ENCODE measurements at regions not wholly inside any gene's neighbourhood (a gene's known extent, or its start where the extent isn't known, plus 50 kb on each side); places are given as distances from the start of the nearest gene placed in this dataset.

DNA sequence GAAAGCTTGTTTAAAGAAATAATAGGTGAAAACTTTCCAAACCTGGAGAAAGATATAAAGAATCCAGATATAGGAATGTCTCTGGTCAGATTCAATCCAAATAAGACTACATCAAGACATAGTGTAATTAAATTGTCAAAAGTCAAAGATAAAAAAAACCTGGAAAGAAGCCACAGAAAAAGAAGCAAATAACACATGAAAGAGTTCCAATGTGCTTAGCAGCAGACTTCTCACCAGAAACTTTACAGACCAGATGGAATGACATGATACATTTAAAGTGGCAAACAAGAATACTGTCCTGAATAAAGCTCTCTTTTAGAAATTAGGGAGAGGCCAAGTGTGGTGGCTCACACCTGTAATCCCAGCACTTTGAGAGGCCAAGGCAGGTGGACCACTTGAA, 1039.9 kb downstream of the KCNT2 start:
- in situ Hi-C loops (cut with MboI; ENCODE audit: low sequenced_read_pairs), result no loop called here
- H3K27me3 ChIP-seq (ENCODE audit: low read depth), result no peaks in the 10 kb centered on the region
- H3K4me3 ChIP-seq, result no peak overlapping the region
- H3K36me3 ChIP-seq (replicated peaks), result no peaks in the 10 kb centered on the region
- no peaks in the 10 kb centered on the region for H3K4me1 ChIP-seq
- DNase-seq (ENCODE audit: low spot score in 2 of 2), result no peak
- H3K9me3 ChIP-seq, result no peaks in the 10 kb centered on the region

- in situ Hi-C loops (cut with MboI; ENCODE audit: low sequenced_read_pairs), result no loop called here
- no peaks in the 10 kb centered on the region for H3K4me1 ChIP-seq
- no peaks in the 10 kb centered on the region for H3K9me3 ChIP-seq
- no peak for DNase-seq (ENCODE audit: low spot score in 2 of 2)
- H3K4me3 ChIP-seq, result no peak overlapping the region
- H3K36me3 ChIP-seq (replicated peaks), result no peaks in the 10 kb centered on the region
- no peaks in the 10 kb centered on the region for H3K27me3 ChIP-seq (ENCODE audit: low read depth)
These were observed 1046.2 kb downstream of the KCNT2 start for GRCh38 chr1:195562074-195562473.

DNA sequence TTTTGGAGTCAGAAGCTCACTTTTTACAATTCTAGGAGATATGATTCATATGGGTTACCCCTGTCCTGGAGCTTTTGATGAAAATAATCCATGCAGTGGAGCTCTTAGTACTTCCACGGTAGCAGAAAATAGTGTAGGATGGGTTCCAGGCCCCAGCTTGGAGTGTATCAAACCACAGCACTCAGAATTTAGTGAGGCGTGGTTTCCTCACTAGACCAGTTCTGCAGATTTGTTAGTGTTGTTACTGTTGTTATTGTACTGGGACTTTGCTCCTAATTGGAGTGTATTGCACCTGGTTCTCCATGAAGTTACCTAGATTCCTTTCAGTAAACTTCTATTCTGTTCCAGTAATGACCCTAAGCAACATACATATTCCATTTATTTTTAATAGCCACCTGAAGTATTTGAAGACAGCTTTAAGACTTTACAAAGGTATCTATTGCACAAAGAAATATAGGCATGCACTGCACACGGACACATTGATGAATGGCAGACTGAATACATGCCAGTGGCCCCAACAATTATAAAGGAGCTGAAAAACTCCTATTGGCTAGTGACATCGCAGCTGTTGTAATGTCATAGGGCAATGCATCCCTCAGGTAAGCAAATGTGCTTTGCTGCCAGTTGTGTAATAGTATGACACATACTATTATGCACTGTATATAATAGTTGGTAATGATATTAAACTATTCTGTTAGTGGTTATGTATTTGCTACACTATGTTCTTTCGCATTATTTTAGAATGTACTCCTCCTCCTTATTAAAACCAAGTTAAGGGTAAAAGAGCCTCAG, 1058.0 kb downstream of the KCNT2 start:
- H3K9me3 ChIP-seq, result no peaks in the 10 kb centered on the region
- H3K36me3 ChIP-seq (replicated peaks), result no peaks in the 10 kb centered on the region
- no peak for DNase-seq (ENCODE audit: low spot score in 2 of 2)

GRCh38 chr1:195530961-195531360, 1077.3 kb downstream of the KCNT2 start:
- DNase-seq (ENCODE audit: low spot score in 2 of 2), result no peak
- Histone ChIP-seq H3K27me3 (ENCODE audit: low read depth) (no peaks in the 10 kb centered on the region), H3K36me3 (replicated peaks) (no peaks in the 10 kb centered on the region), H3K4me1 (no peaks in the 10 kb centered on the region), H3K4me3 (no peak overlapping the region), H3K9me3 (no peaks in the 10 kb centered on the region)
- in situ Hi-C loops (cut with MboI; ENCODE audit: low sequenced_read_pairs), result no loop called here

More for the DNA sequence above, 1058.0 kb downstream of the KCNT2 start:
- H3K4me1 ChIP-seq, result no peaks in the 10 kb centered on the region
- no peak overlapping the region for H3K4me3 ChIP-seq
- in situ Hi-C loops (cut with MboI; ENCODE audit: low sequenced_read_pairs), result no loop called here
- no peaks in the 10 kb centered on the region for H3K27me3 ChIP-seq (ENCODE audit: low read depth)

DNA sequence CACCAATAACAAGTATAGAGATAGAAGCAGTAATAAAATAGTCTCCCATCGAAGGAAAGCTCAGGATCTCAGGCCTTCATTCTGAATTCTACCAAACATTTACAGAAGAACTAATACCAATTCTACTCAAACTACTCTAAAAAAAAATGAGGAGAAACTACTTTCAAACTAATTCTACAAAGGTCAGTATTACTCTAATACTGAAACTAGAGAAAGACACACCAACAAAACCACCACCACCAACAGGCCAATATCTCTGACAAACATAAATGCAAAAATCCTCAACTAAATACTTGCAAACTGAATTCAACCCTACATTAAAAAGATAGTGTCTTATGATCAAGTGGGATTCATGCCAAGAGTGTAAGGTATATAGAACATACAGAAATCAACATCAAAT, 1078.4 kb downstream of the KCNT2 start:
- no peaks in the 10 kb centered on the region for H3K4me1 ChIP-seq
- in situ Hi-C loops (cut with MboI; ENCODE audit: low sequenced_read_pairs), result no loop called here
- no peak overlapping the region for H3K4me3 ChIP-seq
- no peaks in the 10 kb centered on the region for H3K36me3 ChIP-seq (replicated peaks)
- no peaks in the 10 kb centered on the region for H3K27me3 ChIP-seq (ENCODE audit: low read depth)
- DNase-seq (ENCODE audit: low spot score in 2 of 2), result no peak
- H3K9me3 ChIP-seq, result no peaks in the 10 kb centered on the region

GRCh38 chr1:195520757-195521156, 1087.5 kb downstream of the KCNT2 start:
- no peak overlapping the region for H3K4me3 ChIP-seq
- H3K27me3 ChIP-seq (ENCODE audit: low read depth), result no peaks in the 10 kb centered on the region
- in situ Hi-C loops (cut with MboI; ENCODE audit: low sequenced_read_pairs), result no loop called here
- no peaks in the 10 kb centered on the region for H3K9me3 ChIP-seq
- H3K4me1 ChIP-seq, result no peaks in the 10 kb centered on the region
- no peaks in the 10 kb centered on the region for H3K36me3 ChIP-seq (replicated peaks)
- no peak for DNase-seq (ENCODE audit: low spot score in 2 of 2)

GRCh38 chr1:195516036-195516435, 1092.2 kb downstream of the KCNT2 start:
- in situ Hi-C loops (cut with MboI; ENCODE audit: low sequenced_read_pairs), result no loop called here
- Histone ChIP-seq H3K27me3 (ENCODE audit: low read depth) (no peaks in the 10 kb centered on the region), H3K4me3 (no peak overlapping the region), H3K4me1 (no peaks in the 10 kb centered on the region), H3K36me3 (replicated peaks) (no peaks in the 10 kb centered on the region), H3K9me3 (no peaks in the 10 kb centered on the region)
- no peak for DNase-seq (ENCODE audit: low spot score in 2 of 2)

- H3K4me3 ChIP-seq, result no peak overlapping the region
- H3K27me3 ChIP-seq (ENCODE audit: low read depth), result no peaks in the 10 kb centered on the region
- in situ Hi-C loops (cut with MboI; ENCODE audit: low sequenced_read_pairs), result no loop called here
- no peaks in the 10 kb centered on the region for H3K9me3 ChIP-seq
- H3K36me3 ChIP-seq (replicated peaks), result no peaks in the 10 kb centered on the region
- H3K4me1 ChIP-seq, result no peaks in the 10 kb centered on the region
- DNase-seq (ENCODE audit: low spot score in 2 of 2), result no peak
These were observed 1096.7 kb downstream of the KCNT2 start for GRCh38 chr1:195511501-195511900.

DNA sequence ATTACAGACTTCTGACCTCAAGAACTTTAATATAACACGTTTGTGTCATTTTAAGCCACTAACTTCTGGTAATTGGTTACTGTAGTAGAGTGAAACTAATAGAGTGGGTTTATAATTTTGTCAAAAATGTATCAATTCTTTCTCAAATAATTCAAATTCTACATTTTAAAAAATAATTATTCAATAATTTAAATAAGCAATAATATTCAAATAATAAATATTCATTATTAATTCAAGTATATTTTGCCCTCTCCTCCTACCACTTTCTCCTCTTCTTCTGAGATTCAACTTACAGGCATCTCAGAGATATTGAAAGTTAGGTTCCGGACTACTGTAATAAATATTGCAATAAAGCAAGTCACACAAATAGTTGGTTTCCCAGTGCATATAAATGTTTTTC, 1107.1 kb downstream of the KCNT2 start:
- H3K9me3 ChIP-seq, result no peaks in the 10 kb centered on the region
- no peaks in the 10 kb centered on the region for H3K4me1 ChIP-seq
- in situ Hi-C loops (cut with MboI; ENCODE audit: low sequenced_read_pairs), result no loop called here
- no peak for DNase-seq (ENCODE audit: low spot score in 2 of 2)
- H3K27me3 ChIP-seq (ENCODE audit: low read depth), result no peaks in the 10 kb centered on the region
- no peaks in the 10 kb centered on the region for H3K36me3 ChIP-seq (replicated peaks)
- H3K4me3 ChIP-seq, result no peak overlapping the region

DNA sequence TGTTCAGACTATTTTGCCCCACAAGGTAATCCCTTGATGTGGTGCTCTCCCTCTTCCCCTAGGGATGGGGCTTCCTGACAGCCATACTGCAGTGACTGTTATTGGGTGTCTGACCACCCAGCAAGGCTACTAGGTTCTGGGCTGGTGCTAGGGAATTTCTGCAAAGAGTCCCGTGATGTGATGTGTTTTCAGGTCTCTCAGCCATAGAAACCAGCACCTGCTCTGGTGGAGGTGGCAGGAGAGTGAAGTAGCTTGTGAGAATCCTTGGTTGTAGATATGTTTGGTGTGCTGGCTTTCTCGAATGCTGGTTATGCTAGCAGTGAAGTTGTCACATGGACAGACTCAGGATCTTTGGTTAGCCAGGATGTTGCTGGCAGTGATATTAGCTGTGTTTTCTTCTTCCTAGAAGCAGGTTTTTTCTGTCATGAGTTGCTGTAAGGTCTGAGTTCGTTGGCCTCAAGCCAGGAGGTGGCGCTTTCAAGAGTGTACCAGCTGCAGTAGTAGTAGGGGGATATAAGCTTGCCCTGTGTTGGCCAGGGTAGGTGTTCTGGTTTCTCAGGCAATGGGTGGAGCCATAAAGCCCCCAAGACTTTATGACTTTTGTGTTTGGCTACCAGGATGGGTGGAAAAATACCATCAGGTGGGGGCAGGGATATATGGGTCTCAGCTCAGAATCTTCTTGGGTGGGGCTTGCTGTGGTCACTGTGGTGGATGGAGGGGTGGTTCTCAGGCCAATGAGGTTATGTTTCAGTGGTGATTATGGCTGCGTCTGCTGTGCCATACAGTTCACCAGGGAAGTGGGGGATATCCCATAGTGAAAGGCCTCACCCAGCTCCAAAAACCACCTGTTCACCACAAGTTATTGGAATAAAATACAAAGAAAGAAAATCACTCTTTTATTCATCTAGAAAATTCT, 1112.3 kb downstream of the KCNT2 start:
- in situ Hi-C loops (cut with MboI; ENCODE audit: low sequenced_read_pairs), result no loop called here
- DNase-seq (ENCODE audit: low spot score in 2 of 2), result no peak
- H3K27me3 ChIP-seq (ENCODE audit: low read depth), result no peaks in the 10 kb centered on the region
- H3K36me3 ChIP-seq (replicated peaks), result no peaks in the 10 kb centered on the region
- H3K9me3 ChIP-seq, result no peaks in the 10 kb centered on the region
- H3K4me3 ChIP-seq, result no peak overlapping the region
- no peaks in the 10 kb centered on the region for H3K4me1 ChIP-seq

DNA sequence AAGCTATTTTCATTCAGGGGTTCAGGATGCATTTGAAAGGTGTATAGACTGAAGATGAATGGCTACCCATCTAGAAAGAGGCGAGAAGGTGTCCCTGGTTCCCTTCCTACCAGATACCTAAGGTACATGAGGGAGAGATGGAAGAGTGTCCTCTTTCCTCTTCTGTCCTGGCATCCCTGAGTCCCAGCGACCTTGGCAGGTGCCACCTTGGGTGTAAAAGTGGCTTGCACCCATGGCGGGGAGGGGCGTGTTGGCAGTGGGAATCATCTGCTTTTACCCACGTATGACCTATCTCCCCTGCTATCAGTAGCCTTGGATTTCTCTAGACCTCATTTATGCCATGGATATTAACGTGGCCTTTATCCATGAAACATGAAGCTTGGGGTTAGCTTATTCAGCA, 1126.1 kb downstream of the KCNT2 start:
- Histone ChIP-seq H3K4me1 (peaks cover 2% of the 10 kb centered on the region), H3K4me3 (no peak overlapping the region), H3K9me3 (no peaks in the 10 kb centered on the region), H3K36me3 (replicated peaks) (no peaks in the 10 kb centered on the region), H3K27me3 (ENCODE audit: low read depth) (no peaks in the 10 kb centered on the region)
- in situ Hi-C loops (cut with MboI; ENCODE audit: low sequenced_read_pairs), result no loop called here
- no peak for DNase-seq (ENCODE audit: low spot score in 2 of 2)

DNA sequence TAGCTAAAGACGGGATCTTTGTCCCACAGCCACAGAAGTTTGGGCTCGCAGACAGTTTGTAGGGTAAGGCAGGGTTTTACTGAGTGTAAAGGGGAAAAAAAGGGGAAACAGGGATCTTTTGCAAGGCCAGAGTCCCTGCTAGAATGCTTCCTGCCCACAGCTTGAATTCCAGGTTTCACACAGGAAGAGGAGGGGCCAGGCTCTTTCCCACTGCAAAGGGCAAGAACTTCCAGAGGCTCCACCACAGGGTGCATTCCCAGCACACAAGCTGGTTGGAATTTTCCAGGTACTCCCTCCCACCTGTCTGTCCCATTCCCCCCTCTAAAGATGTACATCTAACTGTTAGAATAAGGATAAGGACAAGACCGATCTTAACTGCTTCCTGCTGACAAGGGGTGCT, 1126.9 kb downstream of the KCNT2 start:
- in situ Hi-C loops (cut with MboI; ENCODE audit: low sequenced_read_pairs), result no loop called here
- no peak for DNase-seq (ENCODE audit: low spot score in 2 of 2)
- Histone ChIP-seq H3K4me3 (no peak overlapping the region), H3K27me3 (ENCODE audit: low read depth) (no peaks in the 10 kb centered on the region), H3K4me1 (peaks cover 8% of the 10 kb centered on the region), H3K9me3 (no peaks in the 10 kb centered on the region), H3K36me3 (replicated peaks) (no peaks in the 10 kb centered on the region)

GRCh38 chr1:195475568-195475967, 1132.7 kb downstream of the KCNT2 start:
- H3K4me1 ChIP-seq, result peaks cover 8% of the 10 kb centered on the region
- DNase-seq (ENCODE audit: low spot score in 2 of 2), result no peak
- in situ Hi-C loops (cut with MboI; ENCODE audit: low sequenced_read_pairs), result no loop called here

DNA sequence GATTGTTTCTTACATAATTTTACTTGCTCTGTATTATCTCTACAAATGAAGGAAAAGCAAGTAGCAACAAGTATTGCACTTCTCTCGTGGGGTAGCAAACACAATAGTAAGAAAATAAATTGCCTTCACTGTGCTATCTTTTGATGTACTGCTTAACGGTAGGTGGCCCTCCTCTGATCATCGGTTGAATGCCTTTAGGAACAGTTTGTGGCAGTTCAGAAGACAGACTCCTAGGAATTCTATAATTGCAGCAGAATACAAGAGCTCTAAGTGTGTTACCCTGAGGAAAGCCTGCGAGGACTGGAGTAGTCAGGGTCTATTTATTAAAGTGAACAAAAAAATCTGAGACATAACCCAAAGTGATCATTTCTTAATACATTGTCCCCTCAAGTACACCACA, 1135.9 kb downstream of the KCNT2 start:
- peaks cover 7% of the 10 kb centered on the region for H3K4me1 ChIP-seq
- no peaks in the 10 kb centered on the region for H3K9me3 ChIP-seq
- no peaks in the 10 kb centered on the region; the same call in 1 of the 2 replicates for H3K27me3 ChIP-seq (ENCODE audit: low read depth)
- in situ Hi-C loops (cut with MboI; ENCODE audit: low sequenced_read_pairs), result no loop called here
- no peak overlapping the region for H3K4me3 ChIP-seq
- H3K36me3 ChIP-seq (replicated peaks), result no peaks in the 10 kb centered on the region
- DNase-seq (ENCODE audit: low spot score in 2 of 2), result no peak

More at GRCh38 chr1:195475568-195475967, 1132.7 kb downstream of the KCNT2 start:
- H3K4me3 ChIP-seq, result no peak overlapping the region
- H3K9me3 ChIP-seq, result no peaks in the 10 kb centered on the region
- no peaks in the 10 kb centered on the region; the same call in 1 of the 2 replicates for H3K27me3 ChIP-seq (ENCODE audit: low read depth)
- H3K36me3 ChIP-seq (replicated peaks), result no peaks in the 10 kb centered on the region
